ENCODE measurements at regions not wholly inside any gene's neighbourhood (a gene's known extent, or its start where the extent isn't known, plus 50 kb on each side); places are given as distances from the start of the nearest gene placed in this dataset.

DNA sequence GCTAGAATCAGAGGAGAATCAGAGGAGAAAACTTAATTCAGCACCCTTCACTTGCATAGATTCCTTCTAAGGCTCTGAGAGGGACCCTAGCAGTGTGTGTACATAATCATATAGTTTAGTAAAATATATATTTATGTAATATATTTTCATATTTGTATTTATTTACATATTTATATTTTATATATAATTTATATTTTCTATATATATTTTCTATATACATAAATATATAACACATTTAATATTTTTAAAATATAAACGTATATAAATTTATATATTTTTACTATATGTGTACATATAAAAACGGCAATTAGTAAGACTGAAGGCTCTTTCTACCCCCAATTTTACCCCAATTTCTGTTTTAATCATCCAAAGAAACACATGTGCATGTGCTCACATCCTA is 80.3 kb downstream of the NXPE2 start:
- no peak for DNase-seq (ENCODE audit: low read depth, low spot score)
- Histone ChIP-seq H3K27ac (no peak overlapping the region), H3K9ac (ENCODE audit: insufficient read length) (no peak overlapping the region), H3K4me3 (no peak overlapping the region), H3K36me3 (ENCODE audit: insufficient read depth, low read length) (no peaks in the 10 kb centered on the region), H3K9me3 (ENCODE audit: low read depth, low read length) (no peaks in the 10 kb centered on the region)
- no peak for TF ChIP-seq POLR2AphosphoS5 (IDR thresholded peaks at IDR 0.05; ENCODE audit: borderline replicate concordance, low read depth, low read length)
- TF ChIP-seq FOXP2 (optimal IDR thresholded peaks at IDR 0.05; ENCODE audit: control extremely low read depth, extremely low read length, insufficient read depth): no peak
- TF ChIP-seq EZH2 (IDR thresholded peaks at IDR 0.05): no peak

DNA sequence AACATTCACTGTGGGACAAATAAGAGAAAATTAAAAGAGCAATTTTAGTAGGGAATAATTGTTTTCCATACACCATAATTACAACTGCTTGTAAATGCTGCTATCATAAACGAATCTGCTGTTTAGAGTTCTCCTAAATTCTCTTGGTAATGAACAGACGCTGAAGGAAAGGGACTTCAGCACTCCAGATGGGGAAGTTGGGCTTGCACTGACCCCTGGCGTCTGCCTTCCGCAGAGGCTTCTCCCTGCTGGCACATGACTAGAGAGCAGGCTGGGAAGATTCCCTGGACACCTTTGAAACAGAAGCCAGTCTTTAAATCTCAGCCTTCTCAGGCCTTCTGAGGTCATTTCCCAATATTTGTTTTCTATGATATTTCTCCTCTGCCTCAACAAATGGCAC is 84.1 kb downstream of the NXPE2 start:
- TF ChIP-seq POLR2AphosphoS5 (IDR thresholded peaks at IDR 0.05; ENCODE audit: borderline replicate concordance, low read depth, low read length) (no peak), FOXP2 (optimal IDR thresholded peaks at IDR 0.05; ENCODE audit: control extremely low read depth, extremely low read length, insufficient read depth) (no peak), EZH2 (IDR thresholded peaks at IDR 0.05) (no peak)
- no peaks in the 10 kb centered on the region for H3K9me3 ChIP-seq (ENCODE audit: low read depth, low read length)
- H3K27ac ChIP-seq: no peak overlapping the region
- DNase-seq (ENCODE audit: low read depth, low spot score): no peak
- no peak overlapping the region for H3K9ac ChIP-seq (ENCODE audit: insufficient read length)
- H3K4me3 ChIP-seq: no peak overlapping the region
- no peaks in the 10 kb centered on the region for H3K36me3 ChIP-seq (ENCODE audit: insufficient read depth, low read length)

DNA sequence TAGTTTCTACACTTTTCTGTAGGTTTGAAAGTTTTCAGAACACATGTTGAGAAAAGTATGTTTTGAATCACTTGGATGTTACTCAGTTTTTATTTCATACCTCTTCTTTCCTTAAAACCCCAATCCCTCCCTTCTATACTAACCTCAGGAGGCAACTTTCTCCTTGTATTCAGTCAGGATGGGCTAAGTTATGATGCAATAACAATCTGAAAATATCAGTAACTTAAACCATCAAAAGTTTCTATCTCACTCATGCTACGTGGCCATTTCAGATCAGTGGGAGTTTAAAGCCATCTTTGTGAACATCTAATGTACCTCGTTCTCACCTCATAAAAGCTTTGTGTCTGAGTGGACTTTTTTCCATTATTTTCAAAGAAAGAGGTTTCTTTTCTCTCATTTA is 86.2 kb downstream of the NXPE2 start:
- Histone ChIP-seq H3K27ac (no peak overlapping the region), H3K9ac (ENCODE audit: insufficient read length) (no peak overlapping the region), H3K9me3 (ENCODE audit: low read depth, low read length) (no peaks in the 10 kb centered on the region), H3K36me3 (ENCODE audit: insufficient read depth, low read length) (no peaks in the 10 kb centered on the region), H3K4me3 (no peak overlapping the region)
- DNase-seq (ENCODE audit: low read depth, low spot score): no peak
- TF ChIP-seq POLR2AphosphoS5 (IDR thresholded peaks at IDR 0.05; ENCODE audit: borderline replicate concordance, low read depth, low read length): no peak
- TF ChIP-seq FOXP2 (optimal IDR thresholded peaks at IDR 0.05; ENCODE audit: control extremely low read depth, extremely low read length, insufficient read depth): no peak
- TF ChIP-seq EZH2 (IDR thresholded peaks at IDR 0.05): no peak

DNA sequence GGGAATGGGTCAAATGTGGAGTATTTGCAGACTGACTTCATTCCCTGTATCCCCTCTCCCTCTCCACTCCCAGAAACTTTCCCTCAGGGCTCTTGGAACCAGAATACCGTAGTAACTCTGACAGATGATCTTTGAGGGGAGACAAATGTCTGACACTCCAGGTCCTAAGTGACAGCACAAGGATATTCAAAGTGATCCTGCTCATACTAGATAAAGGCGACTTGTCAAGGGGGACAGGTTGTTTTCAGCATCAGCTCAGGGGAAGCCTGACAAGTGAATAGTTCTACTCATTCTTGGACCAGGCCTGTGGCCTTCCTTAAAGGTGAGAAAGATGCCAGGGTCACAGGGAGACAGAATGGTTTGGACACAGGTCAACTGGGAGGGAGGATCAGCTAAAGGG is 92.8 kb downstream of the NXPE2 start:
- Histone ChIP-seq H3K4me3 (no peak overlapping the region), H3K9ac (ENCODE audit: insufficient read length) (no peak overlapping the region), H3K36me3 (ENCODE audit: insufficient read depth, low read length) (no peaks in the 10 kb centered on the region), H3K27ac (no peak overlapping the region), H3K9me3 (ENCODE audit: low read depth, low read length) (no peaks in the 10 kb centered on the region)
- DNase-seq (ENCODE audit: low read depth, low spot score): no peak
- TF ChIP-seq EZH2 (IDR thresholded peaks at IDR 0.05) (no peak), POLR2AphosphoS5 (IDR thresholded peaks at IDR 0.05; ENCODE audit: borderline replicate concordance, low read depth, low read length) (no peak), FOXP2 (optimal IDR thresholded peaks at IDR 0.05; ENCODE audit: control extremely low read depth, extremely low read length, insufficient read depth) (no peak)

DNA sequence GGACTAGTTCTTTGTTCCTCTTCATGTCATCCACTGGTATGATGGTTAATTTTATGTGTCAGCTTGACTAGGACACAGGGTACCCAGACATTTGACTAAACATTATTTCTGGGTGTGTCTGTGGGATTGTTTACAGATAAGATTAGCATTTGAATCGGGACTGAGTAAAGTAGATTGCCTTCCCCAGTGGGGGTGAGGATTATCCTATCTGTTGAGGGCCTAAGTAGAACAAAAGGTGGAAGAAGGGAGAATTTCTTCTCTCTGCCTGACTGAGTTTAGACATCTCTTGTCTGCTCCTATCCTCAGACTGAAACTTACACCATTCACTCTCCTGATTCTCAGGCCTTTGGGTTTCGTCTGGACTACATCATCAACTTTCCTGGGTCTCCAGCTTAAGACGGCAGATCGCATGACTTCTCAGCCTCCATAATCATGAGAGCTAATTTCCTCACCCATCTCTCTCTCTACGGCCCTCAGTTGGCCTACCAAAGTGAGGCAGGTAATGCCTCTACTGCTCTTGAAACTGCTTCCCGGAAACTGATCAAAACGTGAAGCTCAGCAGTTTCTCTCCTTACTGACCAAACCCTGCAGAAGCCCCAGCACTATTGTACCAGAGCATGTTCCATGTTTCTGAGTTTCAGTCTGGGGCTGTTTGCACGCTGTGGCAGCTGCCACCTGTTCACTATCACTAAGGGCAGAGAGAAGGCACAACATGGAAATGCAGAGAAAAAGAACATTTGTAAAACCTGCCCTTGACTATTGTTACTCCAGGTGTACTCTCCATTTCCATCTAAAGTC is 95.4 kb downstream of the NXPE2 start:
- Histone ChIP-seq H3K27ac (no peak overlapping the region), H3K9me3 (ENCODE audit: low read depth, low read length) (no peaks in the 10 kb centered on the region), H3K9ac (ENCODE audit: insufficient read length) (no peak overlapping the region), H3K36me3 (ENCODE audit: insufficient read depth, low read length) (no peaks in the 10 kb centered on the region), H3K4me3 (no peak overlapping the region)
- no peak for DNase-seq (ENCODE audit: low read depth, low spot score)
- TF ChIP-seq FOXP2 (optimal IDR thresholded peaks at IDR 0.05; ENCODE audit: control extremely low read depth, extremely low read length, insufficient read depth) (no peak), POLR2AphosphoS5 (IDR thresholded peaks at IDR 0.05; ENCODE audit: borderline replicate concordance, low read depth, low read length) (no peak), EZH2 (IDR thresholded peaks at IDR 0.05) (no peak)

DNA sequence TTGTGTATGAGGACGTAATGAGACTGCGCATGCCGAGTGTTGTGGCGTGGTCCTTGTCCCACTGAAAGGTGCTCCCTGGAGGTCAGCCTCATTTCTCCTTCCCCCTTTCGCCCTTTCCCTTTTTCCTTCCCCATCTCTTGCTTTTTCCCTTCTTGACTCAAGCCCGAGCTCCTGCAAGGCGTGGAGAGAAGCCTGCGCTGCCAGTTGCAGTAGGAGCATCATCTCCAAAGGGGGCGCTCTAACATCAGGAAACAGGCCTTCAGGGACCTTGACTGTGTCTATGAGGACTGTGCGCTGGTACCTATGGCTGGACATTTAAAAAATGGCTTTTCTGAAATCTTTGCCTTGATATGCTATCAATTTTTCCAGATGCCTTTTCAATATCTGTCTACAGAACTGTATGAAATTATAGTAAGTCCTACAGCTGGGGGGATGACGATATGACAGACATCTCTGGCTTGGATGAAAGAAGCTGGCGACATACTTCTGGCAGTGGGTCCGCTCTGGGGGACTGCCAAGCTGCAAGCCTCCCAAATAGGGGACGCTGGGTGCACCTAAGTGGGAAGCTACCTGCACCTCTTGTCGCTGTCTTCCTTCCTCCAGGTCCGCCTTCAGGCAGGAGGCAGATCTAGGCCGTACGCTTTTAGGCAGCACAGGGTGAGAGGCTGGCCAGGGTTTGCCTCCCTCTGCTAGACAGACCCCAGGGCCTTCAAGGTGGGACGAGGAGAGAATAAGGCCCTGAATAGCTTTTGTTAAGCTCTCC is 96.5 kb downstream of the NXPE2 start:
- no peak overlapping the region for H3K9ac ChIP-seq (ENCODE audit: insufficient read length)
- no peak overlapping the region for H3K27ac ChIP-seq
- no peak overlapping the region for H3K4me3 ChIP-seq
- TF ChIP-seq EZH2 (IDR thresholded peaks at IDR 0.05) (no peak), FOXP2 (optimal IDR thresholded peaks at IDR 0.05; ENCODE audit: control extremely low read depth, extremely low read length, insufficient read depth) (no peak), POLR2AphosphoS5 (IDR thresholded peaks at IDR 0.05; ENCODE audit: borderline replicate concordance, low read depth, low read length) (no peak)
- no peak for DNase-seq (ENCODE audit: low read depth, low spot score)
- no peaks in the 10 kb centered on the region for H3K36me3 ChIP-seq (ENCODE audit: insufficient read depth, low read length)
- H3K9me3 ChIP-seq (ENCODE audit: low read depth, low read length): no peaks in the 10 kb centered on the region

GRCh38 chr11:114775875-114776621 is 97.7 kb downstream of the NXPE2 start:
- no peak overlapping the region for H3K9ac ChIP-seq (ENCODE audit: insufficient read length)
- no peaks in the 10 kb centered on the region for H3K9me3 ChIP-seq (ENCODE audit: low read depth, low read length)
- TF ChIP-seq POLR2AphosphoS5 (IDR thresholded peaks at IDR 0.05; ENCODE audit: borderline replicate concordance, low read depth, low read length) (no peak), FOXP2 (optimal IDR thresholded peaks at IDR 0.05; ENCODE audit: control extremely low read depth, extremely low read length, insufficient read depth) (no peak), EZH2 (IDR thresholded peaks at IDR 0.05) (no peak)
- H3K4me3 ChIP-seq: no peak overlapping the region
- H3K36me3 ChIP-seq (ENCODE audit: insufficient read depth, low read length): no peaks in the 10 kb centered on the region
- no peak overlapping the region for H3K27ac ChIP-seq
- no peak for DNase-seq (ENCODE audit: low read depth, low spot score)

DNA sequence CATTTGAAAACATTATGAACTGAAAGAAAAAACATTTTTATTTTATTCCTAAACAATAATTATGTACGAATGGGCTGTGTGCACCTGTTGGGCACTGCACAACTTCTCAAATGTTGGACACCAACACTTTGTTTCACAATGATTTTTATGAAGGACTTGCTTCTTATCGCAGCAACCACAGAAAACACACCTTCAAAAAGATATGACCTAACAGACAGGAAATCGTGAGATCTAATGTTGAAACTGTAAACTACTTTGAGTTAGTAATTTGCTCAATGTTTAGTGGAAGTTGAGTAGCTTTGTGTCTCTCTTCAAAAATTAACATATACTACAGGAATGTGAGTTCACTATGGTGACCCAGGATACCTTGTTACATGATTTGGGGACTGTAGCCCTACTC is 98.6 kb downstream of the NXPE2 start:
- Histone ChIP-seq H3K4me3 (no peak overlapping the region), H3K27ac (no peak overlapping the region)
- TF ChIP-seq POLR2AphosphoS5 (IDR thresholded peaks at IDR 0.05; ENCODE audit: borderline replicate concordance, low read depth, low read length) (no peak), EZH2 (IDR thresholded peaks at IDR 0.05) (no peak), FOXP2 (optimal IDR thresholded peaks at IDR 0.05; ENCODE audit: control extremely low read depth, extremely low read length, insufficient read depth) (no peak)

More for the DNA sequence above, 98.6 kb downstream of the NXPE2 start:
- Histone ChIP-seq H3K9me3 (ENCODE audit: low read depth, low read length) (no peaks in the 10 kb centered on the region), H3K9ac (ENCODE audit: insufficient read length) (no peak overlapping the region), H3K36me3 (ENCODE audit: insufficient read depth, low read length) (no peaks in the 10 kb centered on the region)
- no peak for DNase-seq (ENCODE audit: low read depth, low spot score)
